Superior temporal gyrus (tissue), 1 donor: ENCODE measurements at regions not wholly inside any gene's neighbourhood (a gene's known extent, or its start where the extent isn't known, plus 50 kb on each side); places are given as distances from the start of the nearest gene placed in this dataset.
"Not testable (repeated sequence)": the region's sequence is repeated elsewhere in the genome, so short reads cannot be mapped to it uniquely, and the experiment has no call there.

ENCODE experiments used
- DNase-seq: peaks from one replicate; pipeline ENCODE4 v3.0.0-alpha.2; 2016; ENCODE audit errors: extremely low spot score

DNA sequence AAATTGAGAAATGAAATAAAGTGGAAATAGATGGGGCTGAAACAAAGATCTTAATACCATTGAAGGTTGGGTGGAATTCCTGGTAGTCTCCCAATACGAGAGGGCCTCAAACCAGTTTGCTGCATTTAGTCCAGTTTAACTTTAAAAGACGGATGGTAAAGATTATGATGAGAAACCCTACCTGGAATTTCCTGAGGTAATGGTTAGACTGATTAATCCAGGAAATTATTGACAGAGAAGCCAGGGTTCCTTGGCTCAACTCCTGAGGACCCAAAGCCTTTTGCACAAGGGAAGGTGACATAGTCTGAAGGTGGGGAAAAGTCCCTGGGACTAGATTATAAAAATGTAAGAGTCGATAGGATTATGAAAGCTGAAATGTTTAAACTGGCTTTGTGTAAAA lies 133.2 kb upstream of the SLITRK5 start:
- DNase-seq: no peak

DNA sequence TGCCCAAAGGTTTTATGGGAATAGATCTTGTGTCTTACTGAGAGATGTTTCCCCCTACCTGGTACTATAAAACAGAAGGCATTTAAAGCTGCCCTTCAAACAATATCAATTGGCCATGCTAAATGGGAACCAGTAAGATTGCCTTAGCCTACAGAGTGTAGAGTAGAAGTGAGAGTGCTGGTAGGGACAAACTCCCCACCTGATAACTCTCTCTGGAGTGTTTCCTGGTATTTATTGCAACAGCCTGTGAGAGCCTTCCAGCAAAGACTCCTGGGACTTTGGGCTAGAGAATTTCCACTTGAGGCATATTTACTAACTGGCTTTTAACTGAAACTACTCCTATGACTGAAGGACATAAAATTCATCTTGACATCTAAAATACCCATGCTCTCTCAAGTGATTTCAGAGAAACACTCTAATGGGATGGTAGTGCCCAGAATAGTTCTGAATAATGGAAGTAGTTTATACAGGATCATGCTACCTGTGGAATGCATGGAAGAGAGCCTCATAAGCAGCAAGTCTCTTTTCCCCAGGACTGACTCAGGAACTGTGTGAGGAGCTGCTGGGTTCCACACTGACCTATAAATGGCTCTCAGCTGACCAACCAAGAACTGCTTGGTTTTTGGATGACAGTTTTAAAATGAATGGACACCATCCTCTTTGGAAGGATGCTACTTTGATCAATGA lies 132.7 kb upstream of the SLITRK5 start:
- DNase-seq: no peak

DNA sequence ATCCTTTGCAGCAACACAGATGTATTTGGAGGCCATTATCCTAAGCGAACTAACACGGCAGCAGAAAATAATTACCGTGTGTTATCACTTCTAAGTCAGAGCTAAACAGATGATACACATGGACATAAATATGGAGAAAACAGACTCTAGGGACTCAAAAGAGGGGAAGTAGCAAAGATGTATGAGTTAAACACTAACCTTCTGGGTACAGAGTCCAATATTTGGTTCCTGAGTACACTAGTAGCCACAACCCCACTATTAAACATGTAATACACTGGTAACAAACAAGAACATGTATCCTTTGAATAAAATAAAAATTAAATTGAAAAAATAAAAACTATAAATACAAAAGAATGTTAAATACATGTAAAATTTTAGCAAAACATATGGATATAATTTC lies 118.0 kb upstream of the SLITRK5 start:
- no peak for DNase-seq

DNA sequence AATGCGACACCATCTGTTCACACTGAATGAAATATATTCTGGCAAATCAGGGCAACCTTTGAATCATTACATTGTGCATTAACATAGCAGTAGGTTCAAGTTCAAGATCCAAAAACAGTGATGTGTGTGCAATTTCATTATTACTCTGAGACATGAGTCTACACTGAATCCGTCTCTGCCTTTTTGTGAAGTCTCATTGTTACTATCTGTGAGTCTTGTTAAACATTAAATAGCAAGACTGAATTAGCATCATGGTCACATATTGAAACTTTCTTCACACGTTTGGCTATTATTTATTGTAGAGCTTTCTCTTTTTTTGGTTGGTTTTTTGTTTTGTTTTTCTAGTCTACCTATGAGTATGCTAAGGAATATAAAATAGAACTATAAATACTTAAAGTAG lies 117.1 kb upstream of the SLITRK5 start:
- DNase-seq: no peak

DNA sequence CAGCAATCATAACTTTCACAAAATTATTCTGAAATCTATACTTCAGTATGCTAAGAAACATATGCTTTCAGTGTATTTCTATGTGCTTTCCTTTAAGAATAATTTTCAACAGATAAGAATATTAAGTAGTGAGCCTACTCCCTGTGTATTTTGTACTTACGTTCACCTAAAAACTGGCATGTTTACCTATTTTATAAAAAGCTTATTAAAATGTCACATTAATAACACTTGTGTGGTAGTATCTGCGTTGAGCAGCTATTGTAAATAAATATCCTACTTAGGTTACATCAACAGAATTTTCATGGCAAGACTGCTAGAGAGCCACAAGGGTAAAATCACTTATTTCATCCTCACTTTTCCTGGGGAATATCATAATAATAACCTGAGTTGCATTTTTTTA lies 113.4 kb upstream of the SLITRK5 start:
- DNase-seq: no peak

DNA sequence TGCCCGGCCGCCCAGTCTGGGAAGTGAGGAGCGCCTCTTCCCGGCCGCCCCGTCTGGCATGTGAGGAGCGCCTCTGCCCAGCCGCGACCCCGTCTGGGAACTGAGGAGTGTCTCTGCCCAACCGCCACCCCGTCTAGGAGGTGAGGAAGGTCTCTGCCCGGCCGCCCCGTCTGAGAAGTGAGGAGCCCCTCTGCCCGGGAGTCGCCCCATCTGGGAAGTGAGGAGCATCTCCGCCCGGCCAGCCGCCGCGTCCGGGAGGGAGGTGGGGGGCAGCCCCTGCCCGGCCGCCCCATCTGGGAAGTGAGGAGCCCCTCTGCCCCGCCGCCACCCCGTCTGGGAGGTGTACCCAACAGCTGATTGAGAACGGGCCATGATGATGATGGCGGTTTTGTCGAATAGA lies 109.6 kb upstream of the SLITRK5 start:
- DNase-seq: not testable (repeated sequence)

DNA sequence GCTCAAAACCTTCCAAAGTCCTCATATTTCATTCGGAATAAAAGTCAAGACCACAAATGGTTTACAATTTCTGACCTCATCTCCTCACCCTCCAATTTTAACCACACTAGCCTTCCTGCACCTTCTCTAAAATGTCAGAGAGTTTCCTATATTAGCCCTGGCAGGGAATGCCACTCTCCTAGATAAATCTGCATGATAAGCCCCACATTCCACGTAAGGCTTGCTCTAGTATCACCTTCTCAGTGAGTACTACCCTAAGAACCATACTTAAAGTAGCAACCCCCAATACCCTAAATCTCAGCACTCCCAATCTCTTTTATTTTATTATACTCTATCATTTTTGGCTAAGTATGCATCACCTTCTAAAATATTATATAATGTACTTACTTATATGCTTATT lies 100.5 kb upstream of the SLITRK5 start:
- no peak for DNase-seq

DNA sequence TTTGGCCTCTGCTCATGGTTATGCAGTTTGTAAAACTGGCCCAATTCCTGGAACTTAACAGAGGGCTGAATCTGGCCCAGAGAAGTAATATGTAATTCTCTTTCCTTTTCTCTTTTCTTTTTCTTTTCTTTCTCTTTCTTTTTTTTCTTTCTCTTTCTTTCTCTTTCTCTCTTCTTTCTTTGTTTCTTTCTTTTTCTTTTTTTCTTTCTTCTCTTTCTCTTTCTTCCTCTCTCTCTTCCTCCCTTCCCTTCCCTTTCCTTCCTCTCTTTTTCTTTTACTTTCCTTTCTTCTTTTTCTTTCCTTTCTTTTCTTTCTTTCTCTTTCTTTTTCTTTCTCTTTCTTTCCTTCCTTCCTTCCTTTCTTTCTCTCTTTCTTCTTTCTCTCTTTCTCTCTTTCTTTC lies 88.8 kb upstream of the SLITRK5 start:
- no peak for DNase-seq

DNA sequence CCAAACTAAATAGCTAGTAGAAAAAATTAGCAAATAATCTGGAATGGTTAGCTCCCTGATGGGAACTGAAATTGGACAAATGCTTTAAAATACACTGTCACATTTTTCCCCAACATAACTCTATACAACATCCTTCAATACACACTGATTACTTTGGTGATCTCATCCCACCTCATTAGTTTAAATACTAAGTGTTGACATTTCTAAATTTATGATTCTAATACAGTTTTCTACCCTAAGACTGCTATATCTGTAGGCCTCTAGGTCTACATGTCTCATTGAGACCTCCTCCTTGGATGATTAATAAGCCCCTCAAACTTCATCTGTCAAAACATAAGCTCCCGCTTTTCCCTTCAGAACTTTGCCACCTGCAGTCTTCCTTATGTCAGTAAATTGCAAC lies 80.7 kb upstream of the SLITRK5 start:
- DNase-seq: no peak

DNA sequence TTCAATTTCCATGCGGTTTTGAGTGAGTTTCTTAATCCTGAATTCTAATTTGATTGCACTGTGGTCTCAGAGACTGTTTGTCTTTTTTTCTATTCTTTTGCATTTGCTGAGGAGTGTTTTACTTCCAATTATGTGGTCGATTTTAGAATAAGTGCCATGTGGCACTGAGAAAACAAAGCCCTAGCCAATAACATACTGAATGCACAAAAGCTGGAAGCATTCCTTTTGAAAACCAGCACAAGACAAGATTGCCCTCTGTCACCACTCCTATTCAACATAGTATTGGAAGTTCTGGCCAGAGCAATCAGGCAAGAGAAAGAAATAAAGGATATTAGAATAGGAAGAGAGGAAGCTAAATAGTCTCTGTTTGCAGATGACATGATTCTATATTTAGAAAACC lies 66.7 kb upstream of the SLITRK5 start:
- DNase-seq: not testable (repeated sequence)

DNA sequence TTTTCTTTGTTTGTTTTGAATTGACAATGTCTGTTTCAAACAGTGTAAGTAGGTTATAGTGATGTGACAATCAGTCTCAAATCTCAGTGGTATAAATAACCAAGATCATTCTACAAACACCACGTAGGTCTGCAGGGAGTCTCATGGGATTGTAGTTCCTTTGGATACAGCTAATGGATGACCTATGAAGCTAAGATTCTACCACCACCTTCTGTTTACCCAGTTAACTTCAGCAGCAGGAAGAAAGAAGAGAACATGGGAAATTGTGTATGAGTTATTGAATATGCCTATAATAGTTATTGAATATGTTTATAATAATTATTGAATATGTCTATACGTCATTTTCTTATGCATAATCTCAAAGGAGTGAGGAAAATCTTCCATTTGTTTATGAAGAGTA lies 63.9 kb upstream of the SLITRK5 start:
- no peak for DNase-seq

DNA sequence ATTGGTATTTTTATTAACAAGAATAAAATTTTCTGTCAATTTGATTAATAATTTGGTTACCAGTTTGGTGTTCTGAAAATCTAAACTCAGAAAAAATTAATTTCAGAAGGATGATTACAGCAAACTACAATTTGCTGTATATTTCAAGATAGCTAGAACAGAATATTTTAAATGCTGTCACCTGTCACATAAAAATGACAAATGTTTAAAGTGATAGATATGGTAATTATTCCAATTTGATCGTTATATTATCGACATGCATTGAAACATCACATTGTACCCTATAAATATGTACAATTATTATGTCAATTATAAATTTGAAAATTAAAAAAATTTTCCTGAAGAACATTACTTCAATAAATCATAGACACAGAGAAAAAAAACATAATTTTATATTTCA lies 56.9 kb upstream of the SLITRK5 start:
- DNase-seq: no peak
